IMR-90 (cell line): ENCODE measurements at regions not wholly inside any gene's neighbourhood (a gene's known extent, or its start where the extent isn't known, plus 50 kb on each side); places are given as distances from the start of the nearest gene placed in this dataset.

ENCODE experiments used
- ATAC-seq: fragments of 200-7000 bp; cut with Tn5 transposase; 2 replicates; pipeline ENCODE4 v1.9.1; 2020; ENCODE audit warnings: low read depth, mild to moderate bottlenecking, moderate library complexity
- BruUV-seq: library from RNA; stranded (reverse); fragments of 400-500 nt; replicated peaks from 2 replicates; lab custom pipeline; 2021; lab: Mats Ljungman, UMichigan
- CTCF ChIA-PET: fragments of 300-600 bp; formaldehyde crosslinking; extraction: SDS; loops from one replicate; lab custom pipeline; 2021; ENCODE audit warnings: antibody characterized with exemption; lab: Yijun Ruan, JAX
- POLR2A ChIA-PET: fragments of 300-600 bp; sonication (Branson Sonifier 250); formaldehyde crosslinking; loops from one replicate; lab custom pipeline; 2022; ENCODE audit warnings: antibody characterized with exemption; ENCODE audit not compliant: unreplicated experiment; lab: Charles Lee
- DNase-seq: peaks from one replicate; pipeline ENCODE4 v3.0.0; 2013
- H2AFZ ChIP-seq: replicated peaks from 2 replicates; pipeline ENCODE3; 2013; ENCODE audit warnings: low read length, mild to moderate bottlenecking; ENCODE audit not compliant: poor library complexity
- H2AK5ac ChIP-seq: 2 replicates; pipeline ENCODE4 v1.6.1; 2013; ENCODE audit warnings: low read depth, low read length, inconsistent platforms
- H2AK9ac ChIP-seq: replicated peaks from 2 replicates; pipeline ENCODE3; 2013; ENCODE audit warnings: mild to moderate bottlenecking, low read depth, low read length, moderate library complexity; ENCODE audit not compliant: poor library complexity
- H2BK120ac ChIP-seq: 2 replicates; pipeline ENCODE4 v1.6.1; 2013; ENCODE audit warnings: low read depth, low read length, inconsistent platforms
- H2BK15ac ChIP-seq: 3 replicates; pipeline ENCODE4 v1.6.1; 2013; ENCODE audit warnings: low read depth, low read length, inconsistent platforms
- H2BK20ac ChIP-seq: 2 replicates; pipeline ENCODE4 v1.6.1; 2013; ENCODE audit warnings: low read depth, mild to moderate bottlenecking, inconsistent platforms, low read length, moderate library complexity
- H2BK5ac ChIP-seq: 2 replicates; pipeline ENCODE4 v1.6.1; 2013; ENCODE audit warnings: mild to moderate bottlenecking, low read depth, low read length, inconsistent platforms; ENCODE audit not compliant: poor library complexity, severe bottlenecking
- H3K14ac ChIP-seq: replicated peaks from 2 replicates; pipeline ENCODE4 v1.6.1; 2013; ENCODE audit warnings: low read depth, low read length, inconsistent platforms
- H3K18ac ChIP-seq: 2 replicates; pipeline ENCODE4 v1.6.1; 2013; ENCODE audit warnings: low read depth, low read length, control low read depth
- H3K23ac ChIP-seq: 2 replicates; pipeline ENCODE4 v1.6.1; 2013; ENCODE audit warnings: low read depth, low read length, inconsistent platforms
- H3K27ac ChIP-seq: 2 replicates; pipeline ENCODE4 v1.5.1; 2013; ENCODE audit warnings: mild to moderate bottlenecking, control low read depth, low read length; ENCODE audit not compliant: insufficient read depth
- H3K27me3 ChIP-seq: 2 replicates; pipeline ENCODE4 v1.6.1; 2013; ENCODE audit warnings: low read length; ENCODE audit not compliant: control insufficient read depth, insufficient read depth
- H3K36me3 ChIP-seq: 2 replicates; pipeline ENCODE4 v1.6.1; 2013; ENCODE audit warnings: low read length, mixed read lengths; ENCODE audit not compliant: control insufficient read depth, insufficient read depth
- H3K4ac ChIP-seq: 2 replicates; pipeline ENCODE4 v1.6.1; 2013; ENCODE audit warnings: low read depth, low read length, inconsistent platforms
- H3K4me1 ChIP-seq: 2 replicates; pipeline ENCODE4 v1.6.1; 2013; ENCODE audit warnings: low read length, mixed read lengths; ENCODE audit not compliant: control insufficient read depth, insufficient read depth
- H3K4me2 ChIP-seq: 2 replicates; pipeline ENCODE4 v1.6.1; 2013; ENCODE audit warnings: low read depth, mild to moderate bottlenecking, control low read depth, low read length, moderate library complexity
- H3K4me3 ChIP-seq: 2 replicates; pipeline ENCODE4 v1.5.1; 2013; ENCODE audit warnings: low read depth, mild to moderate bottlenecking, control low read depth, low read length, moderate library complexity; ENCODE audit not compliant: insufficient read depth
- H3K56ac ChIP-seq: 2 replicates; pipeline ENCODE4 v1.6.1; 2013; ENCODE audit warnings: low read length, inconsistent platforms; ENCODE audit not compliant: insufficient read depth; ENCODE audit errors: extremely low read depth
- H3K79me1 ChIP-seq, 2 experiments: 2 replicates each; pipeline ENCODE4 v1.6.1; 2013; ENCODE audit warnings: low read length in 2 of 2, inconsistent platforms in 1 of 2, low read depth in 1 of 2
- H3K9ac ChIP-seq: 2 replicates; pipeline ENCODE4 v1.6.1; 2013; ENCODE audit warnings: low read depth, low read length, control low read depth
- H3K9me1 ChIP-seq: 2 replicates; pipeline ENCODE4 v1.6.1; 2013; ENCODE audit warnings: low read length, inconsistent platforms; ENCODE audit not compliant: insufficient read depth
- H3K9me3 ChIP-seq: 2 replicates; pipeline ENCODE4 v1.6.1; 2013; ENCODE audit warnings: low read length; ENCODE audit not compliant: control insufficient read depth, insufficient read depth
- H4K20me1 ChIP-seq: 2 replicates; pipeline ENCODE4 v1.6.1; 2013; ENCODE audit warnings: low read length, inconsistent platforms; ENCODE audit not compliant: insufficient read depth
- H4K5ac ChIP-seq: 2 replicates; pipeline ENCODE4 v1.6.1; 2013; ENCODE audit warnings: mild to moderate bottlenecking, low read depth, low read length, control low read depth
- H4K8ac ChIP-seq, 2 experiments: 2 replicates each; pipeline ENCODE4 v1.6.1; 2013; ENCODE audit warnings: low read depth in 2 of 2, low read length in 2 of 2, control low read depth in 1 of 2, inconsistent platforms in 1 of 2
- H4K91ac ChIP-seq: 2 replicates; pipeline ENCODE4 v1.6.1; 2013; ENCODE audit warnings: low read depth, low read length, inconsistent platforms; ENCODE audit not compliant: insufficient read depth
- BHLHE40 ChIP-seq: fragments of 150-350 bp; IDR thresholded peaks from 2 replicates; pipeline ENCODE4 v1.6.1; 2016; ENCODE audit warnings: mild to moderate bottlenecking, low read depth, low read length
- CEBPB ChIP-seq: IDR thresholded peaks from 2 replicates; pipeline ENCODE4 v1.6.1; 2012; ENCODE audit warnings: low read depth, low read length, improper control_type of control experiment
- MAZ ChIP-seq: IDR thresholded peaks from 2 replicates; pipeline ENCODE4 v1.6.1; 2012; ENCODE audit warnings: low read depth, mild to moderate bottlenecking, low read length, improper control_type of control experiment, moderate library complexity, borderline replicate concordance
- POLR2A ChIP-seq: IDR thresholded peaks from 2 replicates; pipeline ENCODE4 v1.6.1; 2012; ENCODE audit warnings: mild to moderate bottlenecking, low read depth, low read length
- RAD21 ChIP-seq: IDR thresholded peaks from 2 replicates; pipeline ENCODE4 v1.6.1; 2012; ENCODE audit warnings: low read length, improper control_type of control experiment
- WGBS, 2 experiments: methylation state at CpG; one replicate each; pipeline versions ENCODE4 v1.1.5 to v1.1.7; 2013; ENCODE audit warnings: missing lambda C conversion rate in 2 of 2; ENCODE audit not compliant: insufficient read length in 1 of 2; ENCODE audit errors: extremely low coverage in 2 of 2; 5-methylcytosine and 5-hydroxymethylcytosine counted together
- dilution Hi-C: fragments of 300-500 bp; cut with HindIII; formaldehyde crosslinking; loops from one replicate; pipeline ENCODE4 v1.14.3; 2018; ENCODE audit warnings: low sequenced_read_pairs; ENCODE audit not compliant: unreplicated experiment
- in situ Hi-C: fragments of 300-500 bp; cut with MboI; formaldehyde crosslinking; loops from 3 replicates; pipeline ENCODE4 v1.14.3; 2019; ENCODE audit warnings: low sequenced_read_pairs, inconsistent platforms, mixed read lengths
- intact Hi-C: fragments of 100-400 bp; cut with micrococcal nuclease; formaldehyde crosslinking; loops from 2 replicates; pipeline ENCODE4 v1.10.0; 2022
- TF ChIP-seq, protein P1 (sequence below): fragments of 150-350 bp; IDR thresholded peaks from 2 replicates; pipeline ENCODE4 v1.6.1; 2016; ENCODE audit warnings: low read depth, mild to moderate bottlenecking, low read length, moderate library complexity, borderline replicate concordance
- TF ChIP-seq, protein P2 (sequence below): conservative IDR thresholded peaks from 2 replicates; pipeline ENCODE4 v1.5.1; 2012; ENCODE audit warnings: mild to moderate bottlenecking, low read depth, low read length, improper control_type of control experiment
- TF ChIP-seq, protein P3 (sequence below): fragments of 150-350 bp; IDR thresholded peaks from 2 replicates; pipeline ENCODE4 v1.6.1; 2017; ENCODE audit warnings: mild to moderate bottlenecking, antibody characterized with exemption, low read length, low read depth

DNA sequence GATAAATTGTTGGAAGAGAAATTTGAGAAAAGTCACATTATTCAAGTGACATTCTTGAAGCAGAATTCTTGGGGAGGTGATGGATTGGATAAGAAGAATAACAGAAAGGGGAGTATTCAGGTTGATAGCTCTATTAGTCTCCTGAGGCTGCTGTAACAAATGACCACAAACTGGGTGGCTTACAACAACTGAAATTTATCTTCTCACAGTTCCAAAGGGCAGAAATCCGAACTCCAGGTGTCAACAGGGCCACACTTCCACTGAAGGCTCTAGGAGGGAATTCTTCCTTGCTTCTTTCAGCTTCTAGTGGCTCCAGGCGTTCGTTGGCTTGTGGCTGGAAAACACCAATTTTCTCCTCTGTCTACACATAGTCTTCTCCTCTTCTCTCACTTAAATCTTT lies 99.8 kb downstream of the TES start:
- H3K4ac ChIP-seq, result no peak overlapping the region; the same call in 1 of the 2 replicates
- no peaks in the 10 kb centered on the region for H3K9me1 ChIP-seq
- no peak overlapping the region for H2BK20ac ChIP-seq
- H2BK120ac ChIP-seq, result no peak overlapping the region
- peak overlapping the region; percentile 40; the same call in 1 of the 2 replicates for H3K18ac ChIP-seq
- no peak overlapping the region for H3K4me3 ChIP-seq
- peaks cover 6 to 9% of the 10 kb centered on the region in 2 experiments; a peak in 3 of 4 replicates for H3K79me1 ChIP-seq
- no peaks in the 10 kb centered on the region for H3K9me3 ChIP-seq
- no peak overlapping the region for H3K27ac ChIP-seq
- DNase-seq (no peak), ATAC-seq (no peak)
- H3K56ac ChIP-seq, result no peak overlapping the region
- no TSS peak for BruUV-seq
- ChIA-PET POLR2A (no interaction called here), CTCF (no interaction called here)
- no peak overlapping the region for H2BK5ac ChIP-seq
- no peak overlapping the region; the same call in 1 of the 2 replicates for H4K91ac ChIP-seq
- dilution Hi-C loops (no loop called here), intact Hi-C loops (no loop called here), in situ Hi-C loops (no loop called here)
- H4K8ac ChIP-seq, result no peak overlapping the region
- H4K5ac ChIP-seq, result no peak overlapping the region
- peaks cover 2% of the 10 kb centered on the region for H3K4me1 ChIP-seq
- no peak overlapping the region for H3K23ac ChIP-seq
- no peak overlapping the region for H2AK5ac ChIP-seq
- H2AK9ac ChIP-seq, result no peak overlapping the region
- H3K9ac ChIP-seq, result no peak overlapping the region
- H3K27me3 ChIP-seq, result no peaks in the 10 kb centered on the region
- no CpG with 5 or more reads among the region's 3 CpGs for WGBS, 2 experiments
- TF ChIP-seq, protein P1, sequence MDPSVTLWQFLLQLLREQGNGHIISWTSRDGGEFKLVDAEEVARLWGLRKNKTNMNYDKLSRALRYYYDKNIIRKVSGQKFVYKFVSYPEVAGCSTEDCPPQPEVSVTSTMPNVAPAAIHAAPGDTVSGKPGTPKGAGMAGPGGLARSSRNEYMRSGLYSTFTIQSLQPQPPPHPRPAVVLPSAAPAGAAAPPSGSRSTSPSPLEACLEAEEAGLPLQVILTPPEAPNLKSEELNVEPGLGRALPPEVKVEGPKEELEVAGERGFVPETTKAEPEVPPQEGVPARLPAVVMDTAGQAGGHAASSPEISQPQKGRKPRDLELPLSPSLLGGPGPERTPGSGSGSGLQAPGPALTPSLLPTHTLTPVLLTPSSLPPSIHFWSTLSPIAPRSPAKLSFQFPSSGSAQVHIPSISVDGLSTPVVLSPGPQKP, result no peak
- TF ChIP-seq RAD21 (no peak), MAZ (no peak), POLR2A (no peak), CEBPB (no peak), BHLHE40 (no peak)
- TF ChIP-seq, protein P2, sequence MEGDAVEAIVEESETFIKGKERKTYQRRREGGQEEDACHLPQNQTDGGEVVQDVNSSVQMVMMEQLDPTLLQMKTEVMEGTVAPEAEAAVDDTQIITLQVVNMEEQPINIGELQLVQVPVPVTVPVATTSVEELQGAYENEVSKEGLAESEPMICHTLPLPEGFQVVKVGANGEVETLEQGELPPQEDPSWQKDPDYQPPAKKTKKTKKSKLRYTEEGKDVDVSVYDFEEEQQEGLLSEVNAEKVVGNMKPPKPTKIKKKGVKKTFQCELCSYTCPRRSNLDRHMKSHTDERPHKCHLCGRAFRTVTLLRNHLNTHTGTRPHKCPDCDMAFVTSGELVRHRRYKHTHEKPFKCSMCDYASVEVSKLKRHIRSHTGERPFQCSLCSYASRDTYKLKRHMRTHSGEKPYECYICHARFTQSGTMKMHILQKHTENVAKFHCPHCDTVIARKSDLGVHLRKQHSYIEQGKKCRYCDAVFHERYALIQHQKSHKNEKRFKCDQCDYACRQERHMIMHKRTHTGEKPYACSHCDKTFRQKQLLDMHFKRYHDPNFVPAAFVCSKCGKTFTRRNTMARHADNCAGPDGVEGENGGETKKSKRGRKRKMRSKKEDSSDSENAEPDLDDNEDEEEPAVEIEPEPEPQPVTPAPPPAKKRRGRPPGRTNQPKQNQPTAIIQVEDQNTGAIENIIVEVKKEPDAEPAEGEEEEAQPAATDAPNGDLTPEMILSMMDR, result no peak
- TF ChIP-seq, protein P3, sequence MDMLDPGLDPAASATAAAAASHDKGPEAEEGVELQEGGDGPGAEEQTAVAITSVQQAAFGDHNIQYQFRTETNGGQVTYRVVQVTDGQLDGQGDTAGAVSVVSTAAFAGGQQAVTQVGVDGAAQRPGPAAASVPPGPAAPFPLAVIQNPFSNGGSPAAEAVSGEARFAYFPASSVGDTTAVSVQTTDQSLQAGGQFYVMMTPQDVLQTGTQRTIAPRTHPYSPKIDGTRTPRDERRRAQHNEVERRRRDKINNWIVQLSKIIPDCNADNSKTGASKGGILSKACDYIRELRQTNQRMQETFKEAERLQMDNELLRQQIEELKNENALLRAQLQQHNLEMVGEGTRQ, result no peak
- no peaks in the 10 kb centered on the region for H4K20me1 ChIP-seq
- no peaks in the 10 kb centered on the region for H3K36me3 ChIP-seq
- no peak overlapping the region for H3K14ac ChIP-seq
- H3K4me2 ChIP-seq, result no peak overlapping the region
- H2AFZ ChIP-seq, result no peak overlapping the region
- no peak overlapping the region for H2BK15ac ChIP-seq
